Trophoblast cell (in vitro differentiated cells and primary cell): ENCODE measurements at regions not wholly inside any gene's neighbourhood (a gene's known extent, or its start where the extent isn't known, plus 50 kb on each side); places are given as distances from the start of the nearest gene placed in this dataset.

Experiments used
- DNase-seq, 2 donors: peaks; one replicate each; pipeline ENCODE4 v3.0.0-alpha.2; 2016
- H2AFZ ChIP-seq: 2 replicates; pipeline ENCODE4 v1.6.1; 2013; ENCODE audit warnings: low read length, moderate library complexity, mild to moderate bottlenecking; ENCODE audit not compliant: insufficient read depth, poor library complexity
- H2AK5ac ChIP-seq: 2 replicates; pipeline ENCODE4 v1.6.1; 2013; ENCODE audit warnings: mild to moderate bottlenecking, low read length
- H2BK120ac ChIP-seq: 2 replicates; pipeline ENCODE4 v1.6.1; 2013; ENCODE audit warnings: low read length, mild to moderate bottlenecking, moderate library complexity; ENCODE audit not compliant: insufficient read depth, poor library complexity
- H2BK12ac ChIP-seq: 2 replicates; pipeline ENCODE4 v1.6.1; 2013; ENCODE audit warnings: mild to moderate bottlenecking, low read length, moderate library complexity
- H2BK5ac ChIP-seq: 2 replicates; pipeline ENCODE4 v1.6.1; 2013; ENCODE audit warnings: low read length, low read depth, moderate library complexity, mild to moderate bottlenecking; ENCODE audit not compliant: poor library complexity
- H3K14ac ChIP-seq: 2 replicates; pipeline ENCODE4 v1.6.1; 2013; ENCODE audit warnings: mild to moderate bottlenecking, low read length
- H3K18ac ChIP-seq: 2 replicates; pipeline ENCODE4 v1.6.1; 2013; ENCODE audit warnings: mild to moderate bottlenecking, low read length
- H3K23ac ChIP-seq: 2 replicates; pipeline ENCODE4 v1.6.1; 2013; ENCODE audit warnings: low read length
- H3K27ac ChIP-seq: 2 replicates; pipeline ENCODE4 v1.5.1; 2013; ENCODE audit warnings: low read depth, mild to moderate bottlenecking, inconsistent platforms, low read length, moderate library complexity
- H3K27me3 ChIP-seq: 2 replicates; pipeline ENCODE4 v1.6.1; 2013; ENCODE audit warnings: inconsistent platforms, mild to moderate bottlenecking, low read length, moderate library complexity; ENCODE audit not compliant: insufficient read depth
- H3K36me3 ChIP-seq, 2 experiments: 1 replicate in 1 of 2; 2 replicates in 1 of 2; pipeline ENCODE4 v1.6.1; 2013; ENCODE audit warnings: low read length in 2 of 2, mild to moderate bottlenecking in 2 of 2, moderate library complexity in 1 of 2; ENCODE audit not compliant: insufficient read depth in 2 of 2, control insufficient read depth in 1 of 2
- H3K4ac ChIP-seq: 2 replicates; pipeline ENCODE4 v1.6.1; 2013; ENCODE audit warnings: low read depth, mild to moderate bottlenecking, low read length, moderate library complexity
- H3K4me1 ChIP-seq, 2 experiments: 1 replicate in 1 of 2; 2 replicates in 1 of 2; pipeline ENCODE4 v1.6.1; 2013; ENCODE audit warnings: low read length in 2 of 2, mild to moderate bottlenecking in 2 of 2, moderate library complexity in 1 of 2; ENCODE audit not compliant: insufficient read depth in 2 of 2, control insufficient read depth in 1 of 2
- H3K4me2 ChIP-seq: 2 replicates; pipeline ENCODE4 v1.6.1; 2013; ENCODE audit warnings: inconsistent platforms, mild to moderate bottlenecking, low read length, moderate library complexity
- H3K4me3 ChIP-seq: 2 replicates; pipeline ENCODE4 v1.5.1; 2013; ENCODE audit warnings: mild to moderate bottlenecking, low read depth, low read length, inconsistent platforms
- H3K79me1 ChIP-seq: one replicate; pipeline ENCODE4 v1.6.1; 2013; ENCODE audit warnings: low read length
- H3K79me2 ChIP-seq: 2 replicates; pipeline ENCODE4 v1.6.1; 2013; ENCODE audit warnings: low read length, mild to moderate bottlenecking; ENCODE audit not compliant: control insufficient read depth, insufficient read depth, poor library complexity
- H3K9ac ChIP-seq: 2 replicates; pipeline ENCODE4 v1.6.1; 2013; ENCODE audit warnings: mild to moderate bottlenecking, low read length
- H3K9me3 ChIP-seq: 2 replicates; pipeline ENCODE4 v1.6.1; 2013; ENCODE audit warnings: low read depth, mild to moderate bottlenecking, control low read depth, inconsistent platforms, low read length; ENCODE audit not compliant: insufficient read depth
- H4K12ac ChIP-seq: 2 replicates; pipeline ENCODE4 v1.6.1; 2013; ENCODE audit warnings: low read depth, mild to moderate bottlenecking, low read length, moderate library complexity
- H4K8ac ChIP-seq: 2 replicates; pipeline ENCODE4 v1.6.1; 2013; ENCODE audit warnings: low read depth, mild to moderate bottlenecking, low read length, moderate library complexity
- H4K91ac ChIP-seq: one replicate; pipeline ENCODE4 v1.6.1; 2013; ENCODE audit warnings: low read depth, mild to moderate bottlenecking, low read length, moderate library complexity
- WGBS: extraction: QIAGEN DNeasy Blood & Tissue Kit; methylation state at CpG from one replicate; pipeline ENCODE4 v1.1.7; 2013; ENCODE audit warnings: missing lambda C conversion rate; ENCODE audit not compliant: insufficient read length, insufficient coverage; ENCODE audit errors: extremely low coverage; 5-methylcytosine and 5-hydroxymethylcytosine counted together

- Histone ChIP-seq H3K79me2 (no peaks in the 10 kb centered on the region), H2BK120ac (no peak overlapping the region), H3K27ac (no peak overlapping the region), H3K9ac (no peak overlapping the region), H3K79me1 (no peaks in the 10 kb centered on the region), H3K4me1 (no peaks in the 10 kb centered on the region), H3K4ac (no peak overlapping the region), H3K4me3 (no peak overlapping the region), H2AK5ac (no peak overlapping the region), H2AFZ (no peak overlapping the region), H3K4me2 (no peak overlapping the region), H4K91ac (no peak overlapping the region), H3K9me3 (no peaks in the 10 kb centered on the region), H3K14ac (no peak overlapping the region), H3K36me3 (no peaks in the 10 kb centered on the region), H2BK12ac (no peak overlapping the region), H4K8ac (no peak overlapping the region), H2BK5ac (no peak overlapping the region), H4K12ac (no peak overlapping the region), H3K18ac (no peak overlapping the region), H3K23ac (no peak overlapping the region), H3K27me3 (no peaks in the 10 kb centered on the region)
- no peak for DNase-seq
Measured at GRCh38 chr14:46147452-46147851, 504.1 kb downstream of the RPL10L start.

DNA sequence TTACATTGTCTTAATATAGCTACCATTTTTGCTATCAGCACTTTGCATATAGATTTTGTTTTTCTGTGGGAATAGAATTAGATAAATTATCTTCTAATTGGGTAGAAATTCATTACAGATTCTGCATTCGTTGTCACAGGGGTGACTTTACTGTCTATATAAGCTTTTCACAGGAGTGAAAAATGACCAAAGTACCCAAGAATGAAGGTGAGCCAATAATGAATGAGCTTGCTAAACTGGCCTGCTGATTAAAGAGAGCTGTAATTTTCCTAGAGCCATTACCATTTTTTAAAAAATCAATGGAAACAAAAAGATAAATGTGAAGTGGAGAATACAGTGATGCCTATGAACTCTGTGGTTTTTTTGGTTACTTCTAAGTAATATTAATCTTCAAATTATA, 504.6 kb downstream of the RPL10L start:
- H3K79me1 ChIP-seq = no peaks in the 10 kb centered on the region
- no peak overlapping the region for H3K27ac ChIP-seq
- H3K14ac ChIP-seq = no peak overlapping the region
- no peaks in the 10 kb centered on the region for H3K27me3 ChIP-seq
- no peaks in the 10 kb centered on the region for H3K9me3 ChIP-seq
- H3K4me2 ChIP-seq = no peak overlapping the region
- H3K18ac ChIP-seq = no peak overlapping the region
- no peaks in the 10 kb centered on the region for H3K79me2 ChIP-seq
- H3K4me3 ChIP-seq = no peak overlapping the region
- no peak overlapping the region for H2BK120ac ChIP-seq
- no peaks in the 10 kb centered on the region for H3K36me3 ChIP-seq
- no peak overlapping the region for H4K91ac ChIP-seq
- no peak overlapping the region for H2AFZ ChIP-seq
- H2BK5ac ChIP-seq = no peak overlapping the region
- no peak overlapping the region for H4K8ac ChIP-seq
- WGBS = no CpG with 5 or more reads among the region's 1 CpG
- no peak overlapping the region for H3K4ac ChIP-seq
- no peak overlapping the region for H3K9ac ChIP-seq
- no peak for DNase-seq
- H2AK5ac ChIP-seq = no peak overlapping the region
- H3K4me1 ChIP-seq = no peaks in the 10 kb centered on the region
- H3K23ac ChIP-seq = no peak overlapping the region
- no peak overlapping the region for H4K12ac ChIP-seq
- no peak overlapping the region for H2BK12ac ChIP-seq

GRCh38 chr14:46140445-46140844, 511.1 kb downstream of the RPL10L start:
- Histone ChIP-seq H3K27ac (no peak overlapping the region), H2AFZ (no peak overlapping the region), H2AK5ac (no peak overlapping the region), H3K9me3 (no peaks in the 10 kb centered on the region), H3K36me3 (no peaks in the 10 kb centered on the region), H3K79me1 (no peaks in the 10 kb centered on the region), H3K23ac (no peak overlapping the region), H4K8ac (no peak overlapping the region), H3K4me2 (no peak overlapping the region), H3K9ac (no peak overlapping the region), H2BK120ac (no peak overlapping the region), H3K4ac (no peak overlapping the region), H3K18ac (no peak overlapping the region), H3K27me3 (no peaks in the 10 kb centered on the region), H3K4me1 (no peaks in the 10 kb centered on the region), H2BK5ac (no peak overlapping the region), H3K4me3 (no peak overlapping the region), H4K91ac (no peak overlapping the region), H3K14ac (no peak overlapping the region), H2BK12ac (no peak overlapping the region), H3K79me2 (no peaks in the 10 kb centered on the region), H4K12ac (no peak overlapping the region)
- no CpG with 5 or more reads among the region's 2 CpGs for WGBS
- no peak for DNase-seq

DNA sequence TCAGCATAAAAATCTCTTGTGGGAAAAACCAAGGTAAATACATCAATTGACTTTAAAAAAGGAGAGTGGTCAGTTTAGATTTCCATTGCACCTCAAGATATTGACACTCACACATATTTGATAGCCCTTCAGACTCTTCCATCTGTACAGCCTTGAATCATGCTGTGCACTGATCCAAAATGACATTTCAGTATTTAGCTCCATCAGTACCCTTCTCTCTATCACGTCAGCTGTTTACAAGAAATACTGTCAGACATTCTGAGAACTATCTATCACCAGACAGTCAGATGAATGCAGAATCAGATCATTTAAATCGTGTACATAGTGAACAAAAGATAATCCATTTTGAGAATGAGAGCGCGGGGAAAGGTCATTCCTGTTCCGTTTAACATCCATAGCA, 511.9 kb downstream of the RPL10L start:
- Histone ChIP-seq H3K9ac (no peak overlapping the region), H2BK5ac (no peak overlapping the region), H3K4me1 (no peaks in the 10 kb centered on the region), H4K8ac (no peak overlapping the region), H3K79me1 (no peaks in the 10 kb centered on the region), H4K12ac (no peak overlapping the region), H3K79me2 (no peaks in the 10 kb centered on the region), H3K9me3 (no peaks in the 10 kb centered on the region), H2AK5ac (no peak overlapping the region), H3K27me3 (no peaks in the 10 kb centered on the region), H3K4me3 (no peak overlapping the region), H2AFZ (no peak overlapping the region), H2BK120ac (no peak overlapping the region), H3K14ac (no peak overlapping the region), H4K91ac (no peak overlapping the region), H3K27ac (no peak overlapping the region), H3K4me2 (no peak overlapping the region), H3K36me3 (no peaks in the 10 kb centered on the region), H3K23ac (no peak overlapping the region), H2BK12ac (no peak overlapping the region), H3K4ac (no peak overlapping the region), H3K18ac (no peak overlapping the region)
- WGBS = no CpG with 5 or more reads among the region's 5 CpGs
- DNase-seq = no peak

- Histone ChIP-seq H3K79me1 (no peaks in the 10 kb centered on the region), H4K12ac (no peak overlapping the region), H4K8ac (no peak overlapping the region), H3K14ac (no peak overlapping the region), H3K4me1 (no peaks in the 10 kb centered on the region), H4K91ac (no peak overlapping the region), H3K4me3 (no peak overlapping the region), H3K36me3 (no peaks in the 10 kb centered on the region), H3K18ac (no peak overlapping the region), H2BK12ac (no peak overlapping the region), H3K23ac (no peak overlapping the region), H2AFZ (no peak overlapping the region), H3K9ac (no peak overlapping the region), H2BK5ac (no peak overlapping the region), H3K4ac (no peak overlapping the region), H2AK5ac (no peak overlapping the region), H3K79me2 (no peaks in the 10 kb centered on the region), H3K9me3 (no peaks in the 10 kb centered on the region), H3K27me3 (no peaks in the 10 kb centered on the region), H3K27ac (no peak overlapping the region), H2BK120ac (no peak overlapping the region), H3K4me2 (no peak overlapping the region)
- DNase-seq = peak in 1 of 2 donors; percentile 39
Measured at GRCh38 chr14:46137786-46138185, 513.8 kb downstream of the RPL10L start.
